Loucy (cell line): ENCODE measurements at regions not wholly inside any gene's neighbourhood (a gene's known extent, or its start where the extent isn't known, plus 50 kb on each side); places are given as distances from the start of the nearest gene placed in this dataset.

Experiments
- CTCF ChIP-seq: fragments of 200-600 bp; sonication (generic); conservative IDR thresholded peaks from 2 replicates; pipeline ENCODE4 v1.5.1; 2014; ENCODE audit warnings: mild to moderate bottlenecking, antibody characterized with exemption, low read length
- EZH2phosphoT487 ChIP-seq: fragments of 200-600 bp; IDR thresholded peaks from 2 replicates; pipeline ENCODE4 v1.6.1; 2018; ENCODE audit warnings: antibody characterized with exemption, mild to moderate bottlenecking, moderate library complexity, borderline replicate concordance

GRCh38 chr3:24645047-24645446 lies 150.4 kb upstream of the THRB start:
- no peak for TF ChIP-seq CTCF
- no peak for TF ChIP-seq EZH2phosphoT487
